ENCODE measurements at regions not wholly inside any gene's neighbourhood (a gene's known extent, or its start where the extent isn't known, plus 50 kb on each side); places are given as distances from the start of the nearest gene placed in this dataset.
"Not testable (repeated sequence)": the region's sequence is repeated elsewhere in the genome, so short reads cannot be mapped to it uniquely, and the experiment has no call there.

- DNase-seq: no peak
Measured at GRCh38 chr13:74264333-74264732, 130.1 kb upstream of the KLF12 start.

DNA sequence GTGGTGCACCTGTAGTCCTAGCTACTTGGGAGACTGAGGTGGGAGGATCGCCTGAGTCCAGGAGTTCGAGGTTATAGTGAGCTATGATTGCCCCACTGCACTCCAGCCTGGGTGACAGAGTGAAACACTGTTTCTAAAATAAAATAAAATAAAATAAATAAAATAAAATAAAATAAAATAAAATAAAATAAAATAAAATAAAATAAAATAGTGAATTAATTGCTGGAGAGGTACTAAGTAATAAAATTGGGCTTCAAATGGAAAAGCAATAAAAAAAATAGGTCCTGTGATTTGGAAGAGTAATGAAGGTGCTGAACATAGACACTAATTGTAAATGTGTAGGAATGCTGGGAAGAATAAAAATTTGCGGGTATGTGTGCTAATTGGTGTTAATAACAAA is 126.2 kb upstream of the KLF12 start:
- not testable (repeated sequence) for DNase-seq

- no peak for DNase-seq
Measured at GRCh38 chr13:74259641-74260040, 125.4 kb upstream of the KLF12 start.

DNA sequence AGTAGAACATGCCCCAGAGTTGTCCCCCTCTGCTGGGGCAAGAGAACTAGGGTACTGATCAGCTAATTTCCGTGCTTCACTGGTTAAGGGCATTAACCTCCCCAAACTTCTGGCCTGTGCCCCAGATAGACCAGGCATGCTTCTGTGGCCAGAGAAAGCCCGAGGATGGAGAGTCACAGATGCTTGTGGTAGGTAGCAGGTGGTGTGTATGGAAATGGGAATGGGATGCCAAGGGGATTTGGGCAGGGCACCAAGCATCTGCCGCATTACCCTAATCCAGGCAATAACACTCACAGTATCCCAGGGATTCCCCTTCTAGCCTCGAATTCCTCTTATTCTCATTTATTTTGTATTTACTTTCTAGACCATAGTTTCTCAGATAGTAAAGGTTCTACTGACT is 124.8 kb upstream of the KLF12 start:
- no peak for DNase-seq

DNA sequence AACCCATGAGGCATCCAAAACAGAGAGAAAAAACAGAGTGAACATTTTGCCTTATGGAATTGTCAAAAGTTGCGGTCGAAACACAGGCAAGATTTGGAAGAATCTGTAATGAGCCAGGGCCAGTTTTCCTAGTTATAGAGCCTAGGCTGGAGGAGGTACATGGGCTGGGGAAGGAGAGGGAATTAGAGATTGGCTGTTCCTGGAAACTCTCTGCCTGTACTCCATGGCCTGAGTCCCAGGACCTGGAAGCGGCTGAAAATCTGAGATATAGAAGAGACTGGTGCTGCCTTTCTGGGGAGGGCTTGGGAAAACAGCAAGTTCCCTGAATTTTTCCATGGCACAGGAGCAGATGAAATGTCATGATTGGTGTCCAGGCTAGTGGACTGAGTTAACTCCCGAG is 122.8 kb upstream of the KLF12 start:
- no peak for DNase-seq

GRCh38 chr13:74253161-74253560 is 119.0 kb upstream of the KLF12 start:
- no peak for DNase-seq

- no peak for DNase-seq
Measured at GRCh38 chr13:74251778-74252519, 117.7 kb upstream of the KLF12 start.

DNA sequence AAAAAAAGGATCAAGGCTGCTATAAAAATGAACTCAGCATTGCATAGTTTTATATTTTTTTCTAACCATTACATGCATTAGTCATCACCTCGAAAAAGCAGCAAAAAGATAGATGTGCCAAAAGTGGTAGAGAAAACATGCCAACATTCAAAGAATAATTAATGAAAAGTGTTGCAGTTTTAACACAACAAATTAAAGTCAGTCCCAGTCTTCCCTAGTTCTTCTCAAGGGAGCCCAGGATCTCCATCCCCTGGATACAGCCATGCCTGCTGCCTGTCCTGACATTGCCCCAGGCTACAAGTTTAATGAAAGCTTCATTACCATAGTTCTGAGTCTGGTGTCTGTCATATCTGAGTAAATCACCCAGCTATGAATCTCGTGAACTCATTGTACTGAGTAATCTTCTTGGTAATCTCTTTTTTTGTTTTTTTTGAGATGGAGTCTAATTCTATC is 116.6 kb upstream of the KLF12 start:
- no peak for DNase-seq

DNA sequence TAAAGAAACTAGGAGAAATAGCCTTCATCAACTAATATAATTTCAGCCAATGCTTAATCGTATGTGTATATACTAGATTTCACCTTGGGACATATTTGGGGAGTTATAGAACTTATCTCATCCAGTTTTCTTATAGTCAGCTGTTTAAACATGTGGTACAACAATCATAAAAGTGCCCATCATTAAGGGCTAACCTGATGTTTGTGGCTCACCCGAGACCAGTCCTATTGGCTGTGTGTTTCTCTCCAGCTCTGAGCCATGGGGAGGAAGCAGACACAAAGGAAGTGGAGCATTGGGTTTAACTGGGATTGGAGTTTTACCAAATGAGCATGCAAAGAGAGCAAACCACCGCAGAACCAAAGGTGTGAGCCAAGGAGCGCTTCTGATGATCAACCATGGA is 114.3 kb upstream of the KLF12 start:
- no peak for DNase-seq

DNA sequence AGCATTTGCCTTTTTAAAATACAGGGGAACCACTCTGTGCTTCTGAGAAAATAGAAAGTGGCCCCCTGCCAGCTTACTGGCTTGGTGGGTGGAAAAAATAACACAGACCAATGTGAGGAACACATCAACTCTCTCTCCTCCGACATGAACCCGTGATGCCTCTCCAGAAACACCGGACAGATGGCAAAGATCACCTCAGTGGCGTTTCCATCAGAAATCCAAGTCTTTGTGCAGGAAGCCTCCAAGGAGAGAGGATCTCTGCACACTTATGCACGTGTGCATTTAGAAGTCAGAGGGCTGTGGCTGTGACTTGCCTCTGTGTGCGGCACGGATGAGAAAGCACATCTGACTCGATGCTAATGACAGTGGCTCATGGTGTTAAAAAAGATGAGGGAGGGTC is 112.3 kb upstream of the KLF12 start:
- DNase-seq: no peak

DNA sequence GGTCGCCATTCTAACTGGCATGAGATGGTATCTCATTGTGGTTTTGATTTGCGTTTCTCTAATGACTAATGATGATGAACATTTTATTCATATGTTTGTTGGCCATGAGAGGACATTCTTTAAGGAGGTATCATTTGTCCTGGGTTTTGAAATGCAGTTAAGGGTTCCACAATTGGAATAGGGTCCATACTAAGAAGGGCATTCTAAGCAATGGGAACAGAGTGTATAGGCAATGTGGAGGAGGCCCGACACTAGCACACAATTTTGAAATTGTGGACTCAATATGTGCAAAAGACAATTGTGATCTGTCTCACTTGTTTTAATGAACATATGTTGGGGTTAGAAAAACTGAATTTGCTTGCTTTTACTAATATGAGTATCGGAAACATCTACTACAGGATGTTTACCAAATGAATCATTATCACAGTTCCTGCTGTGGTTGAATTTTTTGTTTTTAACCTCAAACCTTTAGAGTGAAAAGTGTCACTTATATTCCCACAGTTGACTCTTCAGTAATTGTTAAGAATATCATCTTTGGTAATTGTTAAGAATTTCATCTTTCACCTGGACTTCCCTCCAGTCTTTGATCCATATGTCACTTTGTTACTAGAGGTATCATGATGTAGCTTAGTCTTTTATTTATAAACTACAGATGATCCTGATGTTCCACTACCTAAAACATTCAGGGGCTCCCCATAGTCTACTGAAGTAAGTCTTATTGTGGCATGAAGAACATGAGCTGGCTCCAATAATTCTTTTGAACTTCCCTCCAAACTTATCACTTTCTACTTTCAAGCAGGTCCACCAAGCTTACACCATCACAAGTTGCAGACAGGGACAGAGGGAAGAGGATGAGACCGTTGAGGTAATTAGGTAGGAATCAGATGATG is 109.7 kb upstream of the KLF12 start:
- DNase-seq: peak; percentile 74

- DNase-seq: not testable (repeated sequence)
Measured at GRCh38 chr13:74241343-74241742, 107.1 kb upstream of the KLF12 start.

DNA sequence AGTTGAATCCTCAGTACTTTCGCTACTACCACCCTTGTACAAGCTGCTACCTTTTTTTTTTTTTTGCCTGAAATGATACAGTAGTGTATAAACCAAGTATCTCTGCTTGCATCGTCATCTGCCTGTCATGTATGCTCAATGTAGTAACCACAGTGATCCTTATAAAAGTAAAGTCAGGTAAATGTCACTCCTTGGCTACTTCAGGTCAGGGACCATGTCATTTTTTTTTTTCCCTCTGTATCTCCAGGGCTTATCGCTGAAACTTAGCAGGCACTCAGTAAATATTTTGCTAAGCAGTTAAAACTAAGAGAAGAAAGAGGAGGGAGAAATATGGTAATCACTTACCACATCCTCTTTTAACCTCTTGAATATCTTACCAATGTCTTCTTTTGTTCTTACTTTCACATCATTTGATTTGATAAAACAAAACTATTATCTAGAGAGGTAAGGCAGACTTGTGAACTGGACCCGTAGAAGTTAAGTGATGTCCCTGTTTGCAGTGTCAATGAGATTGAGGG is 96.8 kb upstream of the KLF12 start:
- DNase-seq: peak; percentile 57

DNA sequence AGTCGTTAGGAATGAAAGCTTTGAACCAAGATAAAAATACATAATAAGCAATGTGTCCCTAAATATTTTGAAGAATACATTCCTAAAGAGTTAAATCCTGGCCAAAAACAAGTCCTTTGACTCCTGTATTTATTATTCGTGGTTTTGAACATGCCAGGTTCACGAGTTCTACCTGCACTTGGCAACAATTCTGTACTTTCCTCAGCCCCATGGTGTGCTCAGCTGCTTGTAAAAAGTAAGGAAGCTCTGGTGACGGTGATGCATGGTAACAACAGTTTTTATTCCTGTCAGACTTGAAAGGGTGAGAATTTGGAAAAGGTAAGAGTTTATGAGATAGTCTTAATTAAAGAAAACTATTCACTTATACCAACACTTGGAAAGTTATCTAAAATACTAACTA is 95.0 kb upstream of the KLF12 start:
- DNase-seq: no peak

- DNase-seq: no peak
Measured at GRCh38 chr13:74227476-74228158, 93.4 kb upstream of the KLF12 start.

DNA sequence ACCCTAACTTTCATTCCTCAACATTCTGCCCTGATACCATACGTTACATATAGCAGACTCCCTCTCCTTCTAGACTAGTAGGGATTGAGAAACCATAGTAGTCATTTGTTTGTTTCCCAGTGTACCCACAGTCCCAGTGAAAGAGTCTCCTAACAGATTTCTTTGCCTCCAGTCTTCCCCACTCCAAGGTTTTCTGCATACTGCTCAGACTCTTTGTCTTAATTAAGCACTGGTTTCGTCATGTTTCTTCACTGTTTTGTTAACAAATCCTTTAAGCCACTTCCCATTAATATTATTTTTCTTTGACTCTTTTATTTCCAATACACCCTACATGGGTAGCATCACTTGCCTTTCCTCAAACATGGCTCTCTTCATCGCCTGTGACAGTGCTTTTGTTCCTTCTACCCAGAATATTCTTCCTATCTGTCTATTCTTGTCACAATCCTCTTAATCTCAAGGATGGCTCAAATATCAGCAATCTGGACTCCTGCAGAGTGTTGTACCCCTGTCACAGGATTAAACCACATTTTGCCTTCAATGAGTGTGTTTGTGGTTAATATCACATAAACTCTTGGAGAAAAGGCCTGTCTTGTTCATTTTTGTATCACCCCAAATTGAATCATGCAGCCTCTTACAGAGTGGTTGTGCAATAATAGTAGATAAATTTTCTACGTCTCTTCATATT is 92.7 kb upstream of the KLF12 start:
- DNase-seq: no peak

DNA sequence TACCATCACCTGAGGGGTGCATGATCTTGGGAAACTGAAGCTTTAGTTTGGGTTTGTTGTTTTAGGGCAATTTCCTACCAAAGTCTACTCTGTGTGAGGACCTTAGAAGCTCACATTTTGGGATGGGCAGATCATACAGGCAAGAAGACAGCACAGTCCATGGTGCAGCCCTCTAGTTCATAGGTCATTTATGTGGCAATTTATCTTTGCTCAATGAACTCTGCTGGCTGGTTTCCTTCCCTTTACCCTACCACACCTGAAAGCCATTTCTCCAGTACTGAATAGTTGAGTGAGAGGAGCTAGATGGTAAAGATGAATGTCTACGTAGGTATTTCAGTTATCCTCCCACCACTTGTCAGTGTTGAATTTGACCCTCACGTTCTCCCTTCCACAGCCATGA is 87.5 kb upstream of the KLF12 start:
- DNase-seq: no peak

- no peak for DNase-seq
Measured at GRCh38 chr13:74219566-74219965, 85.4 kb upstream of the KLF12 start.

- DNase-seq: no peak
Measured at GRCh38 chr13:74218291-74218690, 84.1 kb upstream of the KLF12 start.

DNA sequence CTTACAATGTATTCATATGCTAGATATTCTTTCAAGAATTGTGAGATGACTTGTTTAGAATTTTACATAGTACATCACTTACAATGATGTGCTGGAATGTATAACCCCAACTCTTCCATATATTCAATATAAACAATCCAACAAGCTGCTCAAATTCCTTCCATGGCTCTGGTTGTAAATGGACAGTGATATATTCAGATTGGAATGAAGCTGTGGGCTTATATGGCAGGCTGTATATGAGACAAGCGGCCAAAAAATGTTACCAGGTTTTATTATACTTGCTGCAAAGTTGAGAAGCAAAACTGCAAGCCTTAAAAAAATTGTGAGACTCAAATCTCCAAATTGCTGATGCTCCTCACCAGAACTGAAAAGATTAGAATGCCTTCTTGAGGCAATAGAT is 83.6 kb upstream of the KLF12 start:
- no peak for DNase-seq

- no peak for DNase-seq
Measured at GRCh38 chr13:74215420-74215819, 81.2 kb upstream of the KLF12 start.

GRCh38 chr13:74214321-74214720 is 80.1 kb upstream of the KLF12 start:
- DNase-seq: no peak
